A673 (cell line): ENCODE measurements at regions not wholly inside any gene's neighbourhood (a gene's known extent, or its start where the extent isn't known, plus 50 kb on each side); places are given as distances from the start of the nearest gene placed in this dataset.

Experiments used
- BruUV-seq: library from RNA; stranded (reverse); fragments of 400-500 nt; replicated peaks from 2 replicates; lab custom pipeline; 2021; lab: Mats Ljungman, UMichigan
- CTCF ChIA-PET: fragments of 300-600 bp; sonication (Branson Sonifier 250); formaldehyde crosslinking; loops from one replicate; lab custom pipeline; 2022; ENCODE audit warnings: antibody characterized with exemption; lab: Charles Lee
- POLR2A ChIA-PET: fragments of 300-600 bp; sonication (Branson Sonifier 250); formaldehyde crosslinking; loops from one replicate; lab custom pipeline; 2022; ENCODE audit warnings: antibody characterized with exemption; ENCODE audit not compliant: low non-redundant PET; lab: Charles Lee
- DNase-seq: peaks from one replicate; pipeline ENCODE4 v3.0.0-alpha.2; 2015; ENCODE audit warnings: low spot score
- H3K27ac ChIP-seq: fragments of 200-600 bp; sonication (generic); 2 replicates; pipeline ENCODE4 v1.5.1; 2016; ENCODE audit warnings: mixed run types, low read depth, mild to moderate bottlenecking, mixed read lengths, antibody characterized with exemption, low read length; ENCODE audit not compliant: poor library complexity, severe bottlenecking
- H3K27me3 ChIP-seq: fragments of 200-600 bp; sonication (generic); replicated peaks from 2 replicates; pipeline ENCODE4 v1.6.1; 2017; ENCODE audit warnings: mixed run types, low read depth, mild to moderate bottlenecking, mixed read lengths, antibody characterized with exemption, low read length; ENCODE audit not compliant: insufficient read depth, poor library complexity
- H3K36me3 ChIP-seq: fragments of 200-600 bp; sonication (generic); 2 replicates; pipeline ENCODE4 v1.6.1; 2016; ENCODE audit warnings: mixed run types, mild to moderate bottlenecking, mixed read lengths, antibody characterized with exemption, low read length; ENCODE audit not compliant: insufficient read depth, poor library complexity, severe bottlenecking
- H3K4me1 ChIP-seq: fragments of 200-600 bp; sonication (generic); 2 replicates; pipeline ENCODE4 v1.6.1; 2017; ENCODE audit warnings: mixed run types, mild to moderate bottlenecking, mixed read lengths, antibody characterized with exemption, low read length; ENCODE audit not compliant: insufficient read depth, poor library complexity, severe bottlenecking
- H3K4me3 ChIP-seq: fragments of 200-600 bp; sonication (generic); 2 replicates; pipeline ENCODE4 v1.5.1; 2016; ENCODE audit warnings: low read depth, mixed run types, mild to moderate bottlenecking, mixed read lengths, low read length; ENCODE audit not compliant: poor library complexity, severe bottlenecking
- H3K9me3 ChIP-seq: fragments of 200-600 bp; sonication (generic); 2 replicates; pipeline ENCODE4 v1.6.1; 2016; ENCODE audit warnings: mixed run types, low read depth, mild to moderate bottlenecking, mixed read lengths, antibody characterized with exemption, low read length; ENCODE audit not compliant: poor library complexity, severe bottlenecking
- EZH2 ChIP-seq: fragments of 200-600 bp; sonication (generic); IDR thresholded peaks from 2 replicates; pipeline ENCODE4 v1.6.1; 2017; ENCODE audit warnings: borderline replicate concordance, low read depth, mild to moderate bottlenecking, mixed read lengths, antibody characterized with exemption, low read length; ENCODE audit not compliant: poor library complexity, severe bottlenecking
- intact Hi-C: fragments of 100-400 bp; cut with micrococcal nuclease; formaldehyde crosslinking; loops from one replicate; pipeline ENCODE4 v1.10.0; 2022; ENCODE audit not compliant: unreplicated experiment
- TF ChIP-seq, protein P1 (sequence below): fragments of 300-800, 200-600 bp; sonication (generic); conservative IDR thresholded peaks from 2 replicates; pipeline ENCODE4 v1.5.1; 2017; ENCODE audit warnings: low read depth, mild to moderate bottlenecking, antibody characterized with exemption, low read length, moderate library complexity, mixed read lengths

DNA sequence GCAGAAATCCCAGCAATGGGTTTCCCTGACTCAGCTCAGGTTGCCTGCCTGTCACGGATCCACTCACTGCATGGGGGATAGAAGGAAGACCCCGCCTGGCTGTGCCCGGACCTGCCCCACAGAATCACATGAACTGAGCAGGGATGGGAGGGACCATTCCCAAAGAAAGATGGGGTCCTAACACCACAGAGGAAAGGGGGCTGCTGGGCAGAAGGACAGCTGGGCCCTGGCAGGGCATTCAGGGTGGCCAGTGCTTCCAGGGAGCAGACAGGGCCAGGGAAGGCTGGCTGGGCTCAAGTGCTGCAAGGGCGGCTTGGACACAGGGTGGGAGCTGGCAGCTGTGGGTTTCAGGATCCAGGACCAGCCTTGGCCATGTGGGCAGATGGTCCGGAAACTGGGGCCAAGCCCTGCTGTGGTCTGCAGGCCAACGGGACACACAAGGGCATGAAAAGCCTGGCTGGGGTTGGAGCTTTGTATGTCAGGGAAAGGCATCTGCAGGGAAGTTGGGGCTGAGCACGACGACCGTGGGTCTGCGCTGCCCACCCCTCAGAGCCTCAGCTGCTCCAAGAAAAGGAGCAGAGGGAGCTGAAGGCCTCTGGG, 723.9 kb downstream of the PTPRU start:
- H3K27me3 ChIP-seq: peaks cover 11% of the 10 kb centered on the region
- no peak for TF ChIP-seq EZH2
- TF ChIP-seq, protein P1, sequence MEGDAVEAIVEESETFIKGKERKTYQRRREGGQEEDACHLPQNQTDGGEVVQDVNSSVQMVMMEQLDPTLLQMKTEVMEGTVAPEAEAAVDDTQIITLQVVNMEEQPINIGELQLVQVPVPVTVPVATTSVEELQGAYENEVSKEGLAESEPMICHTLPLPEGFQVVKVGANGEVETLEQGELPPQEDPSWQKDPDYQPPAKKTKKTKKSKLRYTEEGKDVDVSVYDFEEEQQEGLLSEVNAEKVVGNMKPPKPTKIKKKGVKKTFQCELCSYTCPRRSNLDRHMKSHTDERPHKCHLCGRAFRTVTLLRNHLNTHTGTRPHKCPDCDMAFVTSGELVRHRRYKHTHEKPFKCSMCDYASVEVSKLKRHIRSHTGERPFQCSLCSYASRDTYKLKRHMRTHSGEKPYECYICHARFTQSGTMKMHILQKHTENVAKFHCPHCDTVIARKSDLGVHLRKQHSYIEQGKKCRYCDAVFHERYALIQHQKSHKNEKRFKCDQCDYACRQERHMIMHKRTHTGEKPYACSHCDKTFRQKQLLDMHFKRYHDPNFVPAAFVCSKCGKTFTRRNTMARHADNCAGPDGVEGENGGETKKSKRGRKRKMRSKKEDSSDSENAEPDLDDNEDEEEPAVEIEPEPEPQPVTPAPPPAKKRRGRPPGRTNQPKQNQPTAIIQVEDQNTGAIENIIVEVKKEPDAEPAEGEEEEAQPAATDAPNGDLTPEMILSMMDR: no peak
- no peak overlapping the region for H3K4me3 ChIP-seq
- POLR2A ChIA-PET: no interaction called here
- intact Hi-C loops: no loop called here
- no peaks in the 10 kb centered on the region for H3K4me1 ChIP-seq
- H3K27ac ChIP-seq: no peak overlapping the region
- CTCF ChIA-PET: no interaction called here
- no peak for DNase-seq
- no peaks in the 10 kb centered on the region for H3K36me3 ChIP-seq
- BruUV-seq: no TSS peak
- no peaks in the 10 kb centered on the region for H3K9me3 ChIP-seq

DNA sequence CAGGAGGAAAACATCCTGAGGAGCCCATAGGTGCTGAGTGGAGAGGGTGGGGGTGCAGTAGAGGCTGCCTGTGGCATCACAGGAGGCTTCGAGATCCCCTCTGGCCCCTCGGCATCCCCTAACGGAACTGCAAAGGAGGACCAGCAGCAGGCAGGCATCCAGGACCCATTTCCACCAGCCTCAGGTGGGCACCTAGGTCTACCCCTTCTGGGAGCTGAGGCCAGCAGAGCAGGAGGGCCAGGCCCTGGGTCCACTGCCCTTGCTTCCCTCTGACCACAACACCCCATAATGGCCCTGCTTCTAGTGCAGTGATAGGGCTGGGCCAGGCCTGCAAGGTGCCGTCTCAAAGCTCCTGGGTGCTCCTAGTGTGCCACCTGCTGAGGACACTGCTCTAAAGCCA, 723.0 kb downstream of the PTPRU start:
- H3K27me3 ChIP-seq: peaks cover 11% of the 10 kb centered on the region
- ChIA-PET CTCF (no interaction called here), POLR2A (no interaction called here)

DNA sequence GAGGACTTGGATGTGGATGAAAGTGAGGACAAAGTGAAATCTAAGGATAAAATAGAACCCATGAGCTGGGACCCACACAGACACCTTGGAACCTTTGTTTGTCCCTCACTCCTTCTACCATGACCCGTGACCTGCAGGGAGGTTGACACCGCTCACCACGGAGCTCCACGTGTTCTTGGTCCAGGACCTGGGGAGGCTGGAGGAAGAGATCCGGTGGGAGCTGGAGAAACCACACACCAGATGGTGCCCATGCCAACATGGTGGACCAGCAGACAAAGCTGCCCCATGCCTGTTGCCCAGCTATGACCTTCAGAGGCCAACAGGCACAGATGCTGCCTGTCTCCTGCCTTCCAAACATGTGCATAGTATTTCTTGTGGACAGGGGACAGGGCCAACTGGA, 721.9 kb downstream of the PTPRU start:
- no peak for DNase-seq
- intact Hi-C loops: no loop called here
- Histone ChIP-seq H3K36me3 (no peaks in the 10 kb centered on the region), H3K4me1 (no peaks in the 10 kb centered on the region), H3K9me3 (no peaks in the 10 kb centered on the region), H3K27ac (no peak overlapping the region), H3K27me3 (peaks cover 8% of the 10 kb centered on the region), H3K4me3 (no peak overlapping the region)
- CTCF ChIA-PET: no interaction called here
- TF ChIP-seq, protein P1: no peak
- no peak for TF ChIP-seq EZH2
- no TSS peak for BruUV-seq
- POLR2A ChIA-PET: no interaction called here

More for the DNA sequence above, 723.0 kb downstream of the PTPRU start:
- intact Hi-C loops: no loop called here
- TF ChIP-seq EZH2: no peak
- TF ChIP-seq, protein P1: no peak
- no peak overlapping the region for H3K27ac ChIP-seq
- no TSS peak for BruUV-seq
- no peak overlapping the region for H3K4me3 ChIP-seq
- no peaks in the 10 kb centered on the region for H3K4me1 ChIP-seq
- no peaks in the 10 kb centered on the region for H3K36me3 ChIP-seq
- no peak for DNase-seq
- H3K9me3 ChIP-seq: no peaks in the 10 kb centered on the region
